SH-SY5Y (cell line): ENCODE measurements at regions not wholly inside any gene's neighbourhood (a gene's known extent, or its start where the extent isn't known, plus 50 kb on each side); places are given as distances from the start of the nearest gene placed in this dataset.

Source experiments
- GATA2 ChIP-seq: IDR thresholded peaks from 2 replicates; pipeline ENCODE4 v1.6.1; 2011; ENCODE audit warnings: mild to moderate bottlenecking, low read depth, low read length
- GATA3 ChIP-seq: IDR thresholded peaks from 2 replicates; pipeline ENCODE4 v1.6.1; 2011; ENCODE audit warnings: low read depth, mild to moderate bottlenecking, low read length, moderate library complexity

DNA sequence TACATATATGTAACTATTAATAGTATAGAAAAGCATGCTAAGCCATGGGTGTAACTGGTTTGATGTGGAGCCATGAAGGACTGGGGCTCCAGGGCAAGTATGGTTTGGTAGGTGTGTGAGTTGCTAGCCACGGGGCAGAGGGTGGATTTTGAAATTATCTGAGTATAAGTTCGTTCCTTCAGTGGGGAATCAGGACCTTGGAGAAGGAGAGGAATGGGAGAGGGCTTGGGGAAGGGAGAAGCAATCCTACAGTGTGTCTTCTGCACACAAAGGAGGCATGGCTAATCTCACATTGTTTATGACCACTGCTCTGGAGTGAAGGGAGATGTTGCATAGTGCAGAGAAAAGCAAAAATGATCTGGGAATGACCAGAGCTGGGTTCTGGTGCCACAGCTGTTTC lies 127.8 kb upstream of the CADM1 start:
- TF ChIP-seq GATA2 (no peak), GATA3 (no peak)
